Hematopoietic multipotent progenitor cell treated with erythropoietin and hydrocortisone succinate and interleukin-3 and kit ligand, for 4 days (in vitro differentiated cells): ENCODE measurements at regions not wholly inside any gene's neighbourhood (a gene's known extent, or its start where the extent isn't known, plus 50 kb on each side); places are given as distances from the start of the nearest gene placed in this dataset.

Experiments used
- DNase-seq: peaks from one replicate; pipeline ENCODE4 v3.0.0-alpha.2; 2015

- peak; percentile 94 for DNase-seq
Observed at GRCh38 chr7:138257459-138258196, 181.4 kb downstream of the AKR1D1 start.

- peak; percentile 41 for DNase-seq
Observed at GRCh38 chr7:138258197-138258559, 181.9 kb downstream of the AKR1D1 start.

- DNase-seq, result no peak
Observed at GRCh38 chr7:138259675-138260074, 183.4 kb downstream of the AKR1D1 start.

- DNase-seq, result no peak
Observed at GRCh38 chr7:138267934-138268333, 191.7 kb downstream of the AKR1D1 start.

- no peak for DNase-seq
Observed at GRCh38 chr7:138276891-138277290, 183.2 kb upstream of the TRIM24 start.

- DNase-seq, result no peak
Observed at GRCh38 chr7:138278601-138279000, 181.5 kb upstream of the TRIM24 start.

- no peak for DNase-seq
Observed at GRCh38 chr7:138282997-138283396, 177.1 kb upstream of the TRIM24 start.

- DNase-seq, result no peak
Observed at GRCh38 chr7:138285129-138285528, 174.9 kb upstream of the TRIM24 start.

- DNase-seq, result no peak
Observed at GRCh38 chr7:138286846-138287245, 173.2 kb upstream of the TRIM24 start.

- DNase-seq, result no peak
Observed at GRCh38 chr7:138287549-138287948, 172.5 kb upstream of the TRIM24 start.

- no peak for DNase-seq
Observed at GRCh38 chr7:138289082-138289481, 171.0 kb upstream of the TRIM24 start.

- no peak for DNase-seq
Observed at GRCh38 chr7:138289864-138290263, 170.2 kb upstream of the TRIM24 start.

- no peak for DNase-seq
Observed at GRCh38 chr7:138292951-138293350, 167.1 kb upstream of the TRIM24 start.

GRCh38 chr7:138295049-138295637, 164.9 kb upstream of the TRIM24 start:
- DNase-seq, result peak; percentile 33

GRCh38 chr7:138297526-138297925, 162.5 kb upstream of the TRIM24 start:
- DNase-seq, result no peak

- peak; percentile 76 for DNase-seq
Observed at GRCh38 chr7:138299066-138299465, 161.0 kb upstream of the TRIM24 start.

- no peak for DNase-seq
Observed at GRCh38 chr7:138303230-138304070, 156.6 kb upstream of the TRIM24 start.

- DNase-seq, result no peak
Observed at GRCh38 chr7:138304071-138304320, 156.1 kb upstream of the TRIM24 start.

- DNase-seq, result no peak
Observed at GRCh38 chr7:138307633-138308032, 152.4 kb upstream of the TRIM24 start.

GRCh38 chr7:138308136-138308535, 151.9 kb upstream of the TRIM24 start:
- no peak for DNase-seq

- no peak for DNase-seq
Observed at GRCh38 chr7:138309186-138309585, 150.9 kb upstream of the TRIM24 start.

GRCh38 chr7:138313829-138314178, 146.3 kb upstream of the TRIM24 start:
- DNase-seq, result no peak

- DNase-seq, result no peak
Observed at GRCh38 chr7:138316421-138317043, 143.5 kb upstream of the TRIM24 start.

GRCh38 chr7:138317044-138317596, 142.9 kb upstream of the TRIM24 start:
- no peak for DNase-seq
